ENCODE measurements at regions not wholly inside any gene's neighbourhood (a gene's known extent, or its start where the extent isn't known, plus 50 kb on each side); places are given as distances from the start of the nearest gene placed in this dataset.

- in situ Hi-C loops (cut with HindIII; ENCODE audit: low sequenced_read_pairs) = no loop called here
- TF ChIP-seq, protein P1, sequence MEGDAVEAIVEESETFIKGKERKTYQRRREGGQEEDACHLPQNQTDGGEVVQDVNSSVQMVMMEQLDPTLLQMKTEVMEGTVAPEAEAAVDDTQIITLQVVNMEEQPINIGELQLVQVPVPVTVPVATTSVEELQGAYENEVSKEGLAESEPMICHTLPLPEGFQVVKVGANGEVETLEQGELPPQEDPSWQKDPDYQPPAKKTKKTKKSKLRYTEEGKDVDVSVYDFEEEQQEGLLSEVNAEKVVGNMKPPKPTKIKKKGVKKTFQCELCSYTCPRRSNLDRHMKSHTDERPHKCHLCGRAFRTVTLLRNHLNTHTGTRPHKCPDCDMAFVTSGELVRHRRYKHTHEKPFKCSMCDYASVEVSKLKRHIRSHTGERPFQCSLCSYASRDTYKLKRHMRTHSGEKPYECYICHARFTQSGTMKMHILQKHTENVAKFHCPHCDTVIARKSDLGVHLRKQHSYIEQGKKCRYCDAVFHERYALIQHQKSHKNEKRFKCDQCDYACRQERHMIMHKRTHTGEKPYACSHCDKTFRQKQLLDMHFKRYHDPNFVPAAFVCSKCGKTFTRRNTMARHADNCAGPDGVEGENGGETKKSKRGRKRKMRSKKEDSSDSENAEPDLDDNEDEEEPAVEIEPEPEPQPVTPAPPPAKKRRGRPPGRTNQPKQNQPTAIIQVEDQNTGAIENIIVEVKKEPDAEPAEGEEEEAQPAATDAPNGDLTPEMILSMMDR (IDR thresholded peaks at IDR 0.05; ENCODE audit: low read depth, low read length, missing control alignments) = no peak
- DNase-seq (ENCODE audit: low read depth) = no peak
- H3K4me3 ChIP-seq (ENCODE audit: low read depth, low read length) = no peak overlapping the region
Observed at GRCh38 chrX:111005166-111005565, 90.8 kb upstream of the PAK3 start.

DNA sequence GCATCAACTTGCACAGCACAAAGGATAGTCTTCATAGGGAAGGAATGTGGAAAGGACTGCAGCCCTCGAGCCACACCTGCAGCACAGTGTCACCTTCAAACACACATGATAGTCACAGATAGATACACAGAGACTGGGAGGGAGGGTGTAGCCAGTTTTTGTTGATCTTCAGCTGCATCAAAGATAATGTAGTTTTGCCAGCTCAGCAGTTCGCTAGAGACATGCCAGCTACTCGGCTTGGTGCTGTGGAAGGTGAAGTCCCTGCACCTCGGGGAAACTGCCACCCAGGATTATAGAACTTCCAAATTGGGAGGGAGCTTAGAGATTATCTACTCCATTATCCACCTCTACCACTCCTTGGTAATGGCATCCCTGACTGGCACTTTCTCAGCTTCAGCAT is 92.9 kb upstream of the PAK3 start:
- TF ChIP-seq, protein P1 (IDR thresholded peaks at IDR 0.05; ENCODE audit: low read depth, low read length, missing control alignments) = no peak
- in situ Hi-C loops (cut with HindIII; ENCODE audit: low sequenced_read_pairs) = no loop called here
- H3K4me3 ChIP-seq (ENCODE audit: low read depth, low read length) = no peak overlapping the region
- no peak for DNase-seq (ENCODE audit: low read depth)

GRCh38 chrX:110992611-110993010 is 103.4 kb upstream of the PAK3 start:
- TF ChIP-seq, protein P1 (IDR thresholded peaks at IDR 0.05; ENCODE audit: low read depth, low read length, missing control alignments) = peak; percentile 55
- peak; percentile 11 for DNase-seq (ENCODE audit: low read depth)
- no peak overlapping the region for H3K4me3 ChIP-seq (ENCODE audit: low read depth, low read length)
- in situ Hi-C loops (cut with HindIII; ENCODE audit: low sequenced_read_pairs) = no loop called here

- TF ChIP-seq, protein P1 (IDR thresholded peaks at IDR 0.05; ENCODE audit: low read depth, low read length, missing control alignments) = no peak
- in situ Hi-C loops (cut with HindIII; ENCODE audit: low sequenced_read_pairs) = no loop called here
- DNase-seq (ENCODE audit: low read depth) = no peak
- no peak overlapping the region for H3K4me3 ChIP-seq (ENCODE audit: low read depth, low read length)
Observed at GRCh38 chrX:110989869-110990268, 106.1 kb upstream of the PAK3 start.

- H3K4me3 ChIP-seq (ENCODE audit: low read depth, low read length) = no peak overlapping the region
- in situ Hi-C loops (cut with HindIII; ENCODE audit: low sequenced_read_pairs) = no loop called here
- no peak for DNase-seq (ENCODE audit: low read depth)
- TF ChIP-seq, protein P1 (IDR thresholded peaks at IDR 0.05; ENCODE audit: low read depth, low read length, missing control alignments) = no peak
Observed at GRCh38 chrX:110989447-110989846, 106.5 kb upstream of the PAK3 start.

DNA sequence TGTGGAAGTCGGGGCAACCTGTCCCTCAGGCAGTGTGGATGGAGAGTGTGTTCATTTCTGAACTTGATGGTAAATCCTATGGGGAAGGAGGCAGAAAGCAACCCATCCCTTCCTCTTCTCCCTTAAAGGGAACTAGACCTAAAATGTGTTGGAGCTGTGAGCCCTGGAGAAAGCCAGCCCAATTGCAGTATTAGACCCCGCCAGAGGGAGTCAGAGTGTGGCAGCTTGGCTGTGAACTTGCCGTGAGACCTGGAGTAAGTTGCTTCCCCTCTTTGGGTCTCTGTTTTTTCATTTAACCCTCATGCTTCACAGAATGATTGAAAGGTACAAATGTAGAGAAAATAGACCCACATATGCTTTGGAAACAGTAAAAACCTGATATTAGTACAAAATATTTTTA is 108.7 kb upstream of the PAK3 start:
- no peak overlapping the region for H3K4me3 ChIP-seq (ENCODE audit: low read depth, low read length)
- DNase-seq (ENCODE audit: low read depth) = no peak
- TF ChIP-seq, protein P1 (IDR thresholded peaks at IDR 0.05; ENCODE audit: low read depth, low read length, missing control alignments) = peak; percentile 35
- in situ Hi-C loops (cut with HindIII; ENCODE audit: low sequenced_read_pairs) = no loop called here

DNA sequence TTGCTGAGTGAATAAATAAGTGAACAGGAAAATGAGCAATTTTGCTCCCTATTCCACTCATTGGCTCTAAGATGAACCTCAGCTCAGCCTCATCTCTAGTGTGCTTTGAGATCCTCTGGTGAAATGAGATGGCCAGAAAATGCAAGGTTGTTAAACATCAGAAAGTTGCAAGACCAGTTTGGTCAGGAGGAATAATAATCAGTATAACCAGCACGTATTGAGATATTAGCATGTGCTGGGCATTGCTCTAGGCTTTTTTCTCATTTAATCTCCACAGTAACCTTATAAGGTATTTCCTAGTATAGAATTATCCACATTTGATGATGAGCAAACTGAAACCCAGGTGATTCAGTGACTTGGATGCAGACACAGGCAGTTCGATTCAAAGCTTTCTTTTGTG is 110.5 kb upstream of the PAK3 start:
- in situ Hi-C loops (cut with HindIII; ENCODE audit: low sequenced_read_pairs) = no loop called here
- H3K4me3 ChIP-seq (ENCODE audit: low read depth, low read length) = no peak overlapping the region
- DNase-seq (ENCODE audit: low read depth) = no peak
- TF ChIP-seq, protein P1 (IDR thresholded peaks at IDR 0.05; ENCODE audit: low read depth, low read length, missing control alignments) = no peak
